ENCODE measurements at regions not wholly inside any gene's neighbourhood (a gene's known extent, or its start where the extent isn't known, plus 50 kb on each side); places are given as distances from the start of the nearest gene placed in this dataset.

DNA sequence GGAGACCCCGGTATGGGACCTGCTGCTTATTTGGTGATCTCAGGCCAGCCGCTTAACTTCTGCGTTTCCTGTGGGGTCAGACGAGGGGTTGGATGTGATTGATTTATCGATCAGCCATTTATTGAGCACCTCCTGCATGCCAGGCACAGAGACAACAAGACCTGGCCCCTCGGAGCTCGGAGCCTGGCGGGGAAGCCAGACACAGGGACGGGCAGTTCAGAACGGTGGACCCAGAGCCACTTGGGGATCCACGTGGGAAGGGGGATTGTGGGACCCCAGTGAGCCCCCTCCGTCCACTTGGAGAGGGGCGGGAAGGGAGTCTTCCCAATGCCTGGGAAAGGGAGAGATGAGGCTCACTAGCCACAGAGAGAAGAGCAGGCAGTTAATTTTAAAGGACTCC is 84.7 kb upstream of the CIBAR2 start:
- no peak for TF ChIP-seq EZH2phosphoT487 (IDR thresholded peaks at IDR 0.05; ENCODE audit: insufficient read depth, low read depth)
- TF ChIP-seq EZH2 (IDR thresholded peaks at IDR 0.05; ENCODE audit: insufficient read depth, poor library complexity, severe bottlenecking), result no peak
